ENCODE measurements at regions not wholly inside any gene's neighbourhood (a gene's known extent, or its start where the extent isn't known, plus 50 kb on each side); places are given as distances from the start of the nearest gene placed in this dataset.
"Not testable (repeated sequence)": the region's sequence is repeated elsewhere in the genome, so short reads cannot be mapped to it uniquely, and the experiment has no call there.

- Histone ChIP-seq H3K27me3 (ENCODE audit: control insufficient read depth, insufficient read depth, low read length) (no peaks in the 10 kb centered on the region), H3K4me3 (ENCODE audit: low read depth, low read length) (no peak overlapping the region), H3K9me3 (ENCODE audit: control insufficient read depth, insufficient read depth, low read length) (no peaks in the 10 kb centered on the region), H3K4me1 (ENCODE audit: control insufficient read depth, insufficient read depth, low read length) (no peaks in the 10 kb centered on the region), H3K27ac (ENCODE audit: low read depth, low read length) (no peak overlapping the region), H3K36me3 (ENCODE audit: control insufficient read depth, insufficient read depth, low read length) (no peaks in the 10 kb centered on the region)
- no CpG with 5 or more reads among the region's 1 CpG for WGBS (ENCODE audit: insufficient coverage)
- DNase-seq (ENCODE audit: low read depth in 4 of 6, low spot score in 6 of 6): no peak
Measured at GRCh38 chr14:29982171-29982570, 54.5 kb upstream of the PRKD1 start.

GRCh38 chr14:29982993-29983392 is 55.3 kb upstream of the PRKD1 start:
- Histone ChIP-seq H3K36me3 (ENCODE audit: control insufficient read depth, insufficient read depth, low read length) (no peaks in the 10 kb centered on the region), H3K4me3 (ENCODE audit: low read depth, low read length) (no peak overlapping the region), H3K4me1 (ENCODE audit: control insufficient read depth, insufficient read depth, low read length) (no peaks in the 10 kb centered on the region), H3K27ac (ENCODE audit: low read depth, low read length) (no peak overlapping the region), H3K27me3 (ENCODE audit: control insufficient read depth, insufficient read depth, low read length) (no peaks in the 10 kb centered on the region), H3K9me3 (ENCODE audit: control insufficient read depth, insufficient read depth, low read length) (no peaks in the 10 kb centered on the region)
- WGBS (ENCODE audit: insufficient coverage): 100% methylated on average over 1 of the region's 1 CpG
- peak in 1 of 6 donors; percentile 35 for DNase-seq (ENCODE audit: low read depth in 4 of 6, low spot score in 6 of 6)

GRCh38 chr14:29990344-29990857 is 62.8 kb upstream of the PRKD1 start:
- H3K27me3 ChIP-seq (ENCODE audit: control insufficient read depth, insufficient read depth, low read length); H3K4me3 ChIP-seq (ENCODE audit: low read depth, low read length); H3K4me1 ChIP-seq (ENCODE audit: control insufficient read depth, insufficient read depth, low read length); H3K9me3 ChIP-seq (ENCODE audit: control insufficient read depth, insufficient read depth, low read length); DNase-seq (ENCODE audit: low read depth in 4 of 6, low spot score in 6 of 6); H3K27ac ChIP-seq (ENCODE audit: low read depth, low read length); H3K36me3 ChIP-seq (ENCODE audit: control insufficient read depth, insufficient read depth, low read length): not testable (repeated sequence)
- no CpG with 5 or more reads among the region's 30 CpGs for WGBS (ENCODE audit: insufficient coverage)

GRCh38 chr14:29990993-29991392 is 63.3 kb upstream of the PRKD1 start:
- Histone ChIP-seq H3K27me3 (ENCODE audit: control insufficient read depth, insufficient read depth, low read length) (no peaks in the 10 kb centered on the region), H3K27ac (ENCODE audit: low read depth, low read length) (no peak overlapping the region), H3K4me3 (ENCODE audit: low read depth, low read length) (no peak overlapping the region), H3K4me1 (ENCODE audit: control insufficient read depth, insufficient read depth, low read length) (no peaks in the 10 kb centered on the region), H3K9me3 (ENCODE audit: control insufficient read depth, insufficient read depth, low read length) (no peaks in the 10 kb centered on the region), H3K36me3 (ENCODE audit: control insufficient read depth, insufficient read depth, low read length) (no peaks in the 10 kb centered on the region)
- WGBS (ENCODE audit: insufficient coverage): no CpG with 5 or more reads among the region's 2 CpGs
- no peak for DNase-seq (ENCODE audit: low read depth in 4 of 6, low spot score in 6 of 6)

- Histone ChIP-seq H3K36me3 (ENCODE audit: control insufficient read depth, insufficient read depth, low read length) (no peaks in the 10 kb centered on the region), H3K27me3 (ENCODE audit: control insufficient read depth, insufficient read depth, low read length) (no peaks in the 10 kb centered on the region), H3K4me3 (ENCODE audit: low read depth, low read length) (no peak overlapping the region), H3K9me3 (ENCODE audit: control insufficient read depth, insufficient read depth, low read length) (no peaks in the 10 kb centered on the region), H3K4me1 (ENCODE audit: control insufficient read depth, insufficient read depth, low read length) (no peaks in the 10 kb centered on the region), H3K27ac (ENCODE audit: low read depth, low read length) (no peak overlapping the region)
- no peak for DNase-seq (ENCODE audit: low read depth in 4 of 6, low spot score in 6 of 6)
- WGBS (ENCODE audit: insufficient coverage): 100% methylated on average over 1 of the region's 2 CpGs
Measured at GRCh38 chr14:29993143-29993542, 65.5 kb upstream of the PRKD1 start.

GRCh38 chr14:29999013-29999539 is 71.4 kb upstream of the PRKD1 start:
- Histone ChIP-seq H3K27me3 (ENCODE audit: control insufficient read depth, insufficient read depth, low read length) (no peaks in the 10 kb centered on the region), H3K9me3 (ENCODE audit: control insufficient read depth, insufficient read depth, low read length) (no peaks in the 10 kb centered on the region), H3K36me3 (ENCODE audit: control insufficient read depth, insufficient read depth, low read length) (no peaks in the 10 kb centered on the region), H3K27ac (ENCODE audit: low read depth, low read length) (no peak overlapping the region), H3K4me1 (ENCODE audit: control insufficient read depth, insufficient read depth, low read length) (no peaks in the 10 kb centered on the region), H3K4me3 (ENCODE audit: low read depth, low read length) (no peak overlapping the region)
- no peak for DNase-seq (ENCODE audit: low read depth in 4 of 6, low spot score in 6 of 6)
- WGBS (ENCODE audit: insufficient coverage): no CpG with 5 or more reads among the region's 3 CpGs

- no peak for DNase-seq (ENCODE audit: low read depth in 4 of 6, low spot score in 6 of 6)
- 86% methylated on average over 2 of the region's 5 CpGs for WGBS (ENCODE audit: insufficient coverage)
- Histone ChIP-seq H3K27ac (ENCODE audit: low read depth, low read length) (no peak overlapping the region), H3K27me3 (ENCODE audit: control insufficient read depth, insufficient read depth, low read length) (no peaks in the 10 kb centered on the region), H3K36me3 (ENCODE audit: control insufficient read depth, insufficient read depth, low read length) (no peaks in the 10 kb centered on the region), H3K9me3 (ENCODE audit: control insufficient read depth, insufficient read depth, low read length) (no peaks in the 10 kb centered on the region), H3K4me1 (ENCODE audit: control insufficient read depth, insufficient read depth, low read length) (no peaks in the 10 kb centered on the region), H3K4me3 (ENCODE audit: low read depth, low read length) (no peak overlapping the region)
Measured at GRCh38 chr14:30002859-30003258, 75.2 kb upstream of the PRKD1 start.

- no CpG with 5 or more reads among the region's 8 CpGs for WGBS (ENCODE audit: insufficient coverage)
- no peaks in the 10 kb centered on the region for H3K9me3 ChIP-seq (ENCODE audit: control insufficient read depth, insufficient read depth, low read length)
- no peaks in the 10 kb centered on the region for H3K36me3 ChIP-seq (ENCODE audit: control insufficient read depth, insufficient read depth, low read length)
- no peaks in the 10 kb centered on the region for H3K4me1 ChIP-seq (ENCODE audit: control insufficient read depth, insufficient read depth, low read length)
- no peak overlapping the region for H3K27ac ChIP-seq (ENCODE audit: low read depth, low read length)
- no peaks in the 10 kb centered on the region for H3K27me3 ChIP-seq (ENCODE audit: control insufficient read depth, insufficient read depth, low read length)
- H3K4me3 ChIP-seq (ENCODE audit: low read depth, low read length): no peak overlapping the region
- peak; percentile 41 to 93 (median 50) for DNase-seq (ENCODE audit: low read depth in 4 of 6, low spot score in 6 of 6)
Measured at GRCh38 chr14:30005114-30005808, 77.6 kb upstream of the PRKD1 start.

GRCh38 chr14:30006695-30007094 is 79.0 kb upstream of the PRKD1 start:
- no peaks in the 10 kb centered on the region for H3K4me1 ChIP-seq (ENCODE audit: control insufficient read depth, insufficient read depth, low read length)
- DNase-seq (ENCODE audit: low read depth in 4 of 6, low spot score in 6 of 6): no peak
- no peaks in the 10 kb centered on the region for H3K27me3 ChIP-seq (ENCODE audit: control insufficient read depth, insufficient read depth, low read length)
- no CpG with 5 or more reads among the region's 2 CpGs for WGBS (ENCODE audit: insufficient coverage)
- no peak overlapping the region for H3K27ac ChIP-seq (ENCODE audit: low read depth, low read length)
- no peaks in the 10 kb centered on the region for H3K36me3 ChIP-seq (ENCODE audit: control insufficient read depth, insufficient read depth, low read length)
- no peak overlapping the region for H3K4me3 ChIP-seq (ENCODE audit: low read depth, low read length)
- H3K9me3 ChIP-seq (ENCODE audit: control insufficient read depth, insufficient read depth, low read length): no peaks in the 10 kb centered on the region

- 57% methylated on average over 1 of the region's 2 CpGs for WGBS (ENCODE audit: insufficient coverage)
- Histone ChIP-seq H3K27ac (ENCODE audit: low read depth, low read length) (no peak overlapping the region), H3K27me3 (ENCODE audit: control insufficient read depth, insufficient read depth, low read length) (no peaks in the 10 kb centered on the region), H3K4me3 (ENCODE audit: low read depth, low read length) (no peak overlapping the region), H3K4me1 (ENCODE audit: control insufficient read depth, insufficient read depth, low read length) (no peaks in the 10 kb centered on the region), H3K36me3 (ENCODE audit: control insufficient read depth, insufficient read depth, low read length) (no peaks in the 10 kb centered on the region), H3K9me3 (ENCODE audit: control insufficient read depth, insufficient read depth, low read length) (no peaks in the 10 kb centered on the region)
- DNase-seq (ENCODE audit: low read depth in 4 of 6, low spot score in 6 of 6): no peak
Measured at GRCh38 chr14:30015489-30015888, 87.8 kb upstream of the PRKD1 start.

All from spinal cord (tissue), 9 donors.